ENCODE measurements at regions not wholly inside any gene's neighbourhood (a gene's known extent, or its start where the extent isn't known, plus 50 kb on each side); places are given as distances from the start of the nearest gene placed in this dataset.

GRCh38 chr7:145539910-145540309, 576.7 kb upstream of the CNTNAP2 start:
- Mint-ChIP-seq H3K27me3 (ENCODE audit: low read depth) (no peaks in the 10 kb centered on the region), H3K27ac (no peak overlapping the region), H3K36me3 (ENCODE audit: low read depth) (no peaks in the 10 kb centered on the region), H3K4me1 (ENCODE audit: low read depth) (no peaks in the 10 kb centered on the region), H3K9me3 (peaks cover 2% of the 10 kb centered on the region), H3K4me3 (no peak overlapping the region)
- intact Hi-C loops (cut with micrococcal nuclease) = no loop called here
- DNase-seq = no peak
- CTCF ChIA-PET = no interaction called here

- CTCF ChIA-PET = no interaction called here
- Mint-ChIP-seq H3K4me3 (no peak overlapping the region), H3K9me3 (peaks cover 2% of the 10 kb centered on the region), H3K27me3 (ENCODE audit: low read depth) (no peaks in the 10 kb centered on the region), H3K4me1 (ENCODE audit: low read depth) (no peaks in the 10 kb centered on the region), H3K27ac (no peak overlapping the region), H3K36me3 (ENCODE audit: low read depth) (no peaks in the 10 kb centered on the region)
- intact Hi-C loops (cut with micrococcal nuclease) = no loop called here
- DNase-seq = no peak
These were observed 582.3 kb upstream of the CNTNAP2 start for GRCh38 chr7:145534301-145534700.

DNA sequence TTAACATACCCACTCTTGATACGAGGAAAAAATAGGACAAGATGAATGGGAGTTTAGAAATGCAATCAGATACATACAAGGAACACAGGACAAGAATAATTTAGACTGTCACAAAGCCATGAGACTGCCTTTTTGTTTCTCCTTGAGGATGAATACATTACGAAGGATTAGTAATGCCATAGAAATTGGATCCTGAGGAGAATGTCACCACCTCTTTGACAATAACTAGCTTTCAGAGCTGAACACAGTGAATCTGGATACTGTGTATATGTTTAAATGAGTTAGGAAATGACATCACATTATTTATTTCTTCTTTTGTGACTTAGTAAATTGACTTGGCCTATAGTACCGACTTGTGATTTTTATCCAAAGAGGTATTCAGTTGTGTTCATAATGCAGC, 596.3 kb upstream of the CNTNAP2 start:
- Mint-ChIP-seq H3K36me3 (ENCODE audit: low read depth) (no peaks in the 10 kb centered on the region), H3K27me3 (ENCODE audit: low read depth) (no peaks in the 10 kb centered on the region), H3K9me3 (no peaks in the 10 kb centered on the region), H3K27ac (no peak overlapping the region), H3K4me1 (ENCODE audit: low read depth) (no peaks in the 10 kb centered on the region), H3K4me3 (no peak overlapping the region)
- no peak for DNase-seq
- intact Hi-C loops (cut with micrococcal nuclease) = no loop called here
- CTCF ChIA-PET = no interaction called here

GRCh38 chr7:145511004-145511403, 605.6 kb upstream of the CNTNAP2 start:
- H3K4me3 Mint-ChIP-seq = no peak overlapping the region
- H3K27me3 Mint-ChIP-seq (ENCODE audit: low read depth) = no peaks in the 10 kb centered on the region
- no peaks in the 10 kb centered on the region for H3K36me3 Mint-ChIP-seq (ENCODE audit: low read depth)
- H3K4me1 Mint-ChIP-seq (ENCODE audit: low read depth) = no peaks in the 10 kb centered on the region
- DNase-seq = no peak
- peaks cover 7% of the 10 kb centered on the region for H3K9me3 Mint-ChIP-seq
- CTCF ChIA-PET = interaction anchor here (0.7 kb wide), 1 partner anchor 838 kb away, joined by 7 read pairs; no protein-coding TSS in a partner anchor
- H3K27ac Mint-ChIP-seq = no peak overlapping the region
- intact Hi-C loops (cut with micrococcal nuclease) = no loop called here

DNA sequence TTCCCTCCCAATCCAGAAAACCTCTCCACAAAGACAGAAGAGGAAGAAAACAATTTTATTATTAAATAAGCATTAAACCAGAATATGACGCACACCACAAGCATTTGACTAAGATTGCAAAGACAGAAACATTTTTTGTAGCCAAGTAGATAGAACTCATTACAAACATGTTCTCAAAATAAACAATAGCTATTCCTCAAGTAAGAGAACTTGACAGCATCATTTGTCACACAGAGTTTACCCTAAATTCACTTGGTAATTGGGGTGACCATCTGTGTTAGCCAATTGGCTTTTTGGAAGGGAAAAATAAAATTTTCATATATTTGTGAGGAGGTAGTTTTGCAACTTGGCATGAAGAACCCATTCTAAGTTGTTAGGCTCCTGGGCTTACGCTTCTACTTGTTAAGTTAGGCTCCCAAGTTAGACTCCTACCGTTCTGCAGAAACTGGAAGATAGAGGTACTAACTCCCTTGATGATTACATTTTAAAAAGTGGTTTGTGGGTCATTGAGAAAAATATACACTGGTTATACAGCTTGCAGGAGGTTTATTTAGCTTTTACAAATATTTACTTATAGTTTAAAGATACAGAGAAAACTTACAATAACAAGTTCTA, 618.6 kb upstream of the CNTNAP2 start:
- H3K4me1 Mint-ChIP-seq (ENCODE audit: low read depth) = no peaks in the 10 kb centered on the region
- CTCF ChIA-PET = no interaction called here
- intact Hi-C loops (cut with micrococcal nuclease) = no loop called here
- no peaks in the 10 kb centered on the region for H3K27me3 Mint-ChIP-seq (ENCODE audit: low read depth)
- H3K9me3 Mint-ChIP-seq = peaks cover 4% of the 10 kb centered on the region
- H3K36me3 Mint-ChIP-seq (ENCODE audit: low read depth) = no peaks in the 10 kb centered on the region
- no peak overlapping the region for H3K27ac Mint-ChIP-seq
- no peak overlapping the region for H3K4me3 Mint-ChIP-seq
- no peak for DNase-seq

GRCh38 chr7:145490356-145490755, 626.2 kb upstream of the CNTNAP2 start:
- no peak for DNase-seq
- no peaks in the 10 kb centered on the region for H3K27me3 Mint-ChIP-seq (ENCODE audit: low read depth)
- no peaks in the 10 kb centered on the region for H3K36me3 Mint-ChIP-seq (ENCODE audit: low read depth)
- no peaks in the 10 kb centered on the region for H3K4me1 Mint-ChIP-seq (ENCODE audit: low read depth)
- H3K27ac Mint-ChIP-seq = no peak overlapping the region
- peaks cover 20% of the 10 kb centered on the region for H3K9me3 Mint-ChIP-seq
- H3K4me3 Mint-ChIP-seq = no peak overlapping the region
- intact Hi-C loops (cut with micrococcal nuclease) = no loop called here
- CTCF ChIA-PET = no interaction called here

DNA sequence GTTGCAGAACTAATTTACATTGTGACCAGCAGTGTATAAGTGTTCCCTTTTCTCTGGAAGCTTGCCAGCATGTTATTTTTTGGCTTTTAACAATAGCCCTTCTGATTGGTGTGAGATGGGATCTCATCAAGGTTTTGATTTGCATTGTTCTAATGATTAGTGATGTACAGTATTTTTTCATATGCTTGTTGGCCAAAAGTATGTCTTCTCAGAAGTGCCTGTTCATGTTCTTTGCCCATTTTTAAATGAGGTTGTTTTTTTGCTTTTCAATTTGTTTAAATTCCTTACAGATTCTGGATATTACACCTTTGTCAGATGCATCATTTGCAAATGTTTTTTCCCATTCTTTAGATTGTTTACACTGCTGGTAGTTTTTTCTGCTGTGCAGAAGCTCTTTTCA, 627.0 kb upstream of the CNTNAP2 start:
- H3K27me3 Mint-ChIP-seq (ENCODE audit: low read depth) = no peaks in the 10 kb centered on the region
- DNase-seq = no peak
- H3K27ac Mint-ChIP-seq = no peak overlapping the region
- no peaks in the 10 kb centered on the region for H3K4me1 Mint-ChIP-seq (ENCODE audit: low read depth)
- CTCF ChIA-PET = no interaction called here
- no peaks in the 10 kb centered on the region for H3K36me3 Mint-ChIP-seq (ENCODE audit: low read depth)
- no peak overlapping the region for H3K4me3 Mint-ChIP-seq
- peaks cover 20% of the 10 kb centered on the region for H3K9me3 Mint-ChIP-seq
- intact Hi-C loops (cut with micrococcal nuclease) = no loop called here

- Mint-ChIP-seq H3K9me3 (peaks cover 17% of the 10 kb centered on the region), H3K27ac (no peak overlapping the region), H3K4me1 (ENCODE audit: low read depth) (no peaks in the 10 kb centered on the region), H3K36me3 (ENCODE audit: low read depth) (no peaks in the 10 kb centered on the region), H3K27me3 (ENCODE audit: low read depth) (no peaks in the 10 kb centered on the region), H3K4me3 (no peak overlapping the region)
- intact Hi-C loops (cut with micrococcal nuclease) = no loop called here
- no peak for DNase-seq
- CTCF ChIA-PET = no interaction called here
These were observed 627.8 kb upstream of the CNTNAP2 start for GRCh38 chr7:145488816-145489215.

DNA sequence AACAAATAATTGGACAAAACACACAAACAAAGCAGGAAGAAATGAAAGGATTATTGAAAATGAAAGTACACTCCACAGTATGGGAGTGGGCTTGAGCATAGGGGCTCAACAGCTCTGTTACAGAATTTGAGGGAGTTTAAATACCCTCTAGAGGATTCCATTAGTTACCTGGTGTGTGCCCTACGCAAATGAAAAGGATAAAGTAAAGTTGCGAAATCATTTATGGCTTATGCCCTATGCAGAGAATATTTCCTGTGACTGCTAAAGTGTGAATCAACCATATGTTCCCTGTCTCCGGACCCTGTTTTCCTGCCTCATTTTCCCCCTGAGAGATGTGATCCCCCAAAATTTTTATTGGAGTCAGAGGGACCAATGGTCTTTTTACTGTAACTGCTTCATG, 634.6 kb upstream of the CNTNAP2 start:
- CTCF ChIA-PET = no interaction called here
- no peak overlapping the region for H3K4me3 Mint-ChIP-seq
- intact Hi-C loops (cut with micrococcal nuclease) = no loop called here
- DNase-seq = no peak
- peaks cover 3% of the 10 kb centered on the region for H3K9me3 Mint-ChIP-seq
- no peaks in the 10 kb centered on the region for H3K4me1 Mint-ChIP-seq (ENCODE audit: low read depth)
- H3K27ac Mint-ChIP-seq = no peak overlapping the region
- no peaks in the 10 kb centered on the region for H3K27me3 Mint-ChIP-seq (ENCODE audit: low read depth)
- no peaks in the 10 kb centered on the region for H3K36me3 Mint-ChIP-seq (ENCODE audit: low read depth)

- Mint-ChIP-seq H3K27me3 (ENCODE audit: low read depth) (no peaks in the 10 kb centered on the region), H3K9me3 (peaks cover 2% of the 10 kb centered on the region), H3K4me3 (no peak overlapping the region)
These were observed 638.1 kb upstream of the CNTNAP2 start for GRCh38 chr7:145478541-145478940.

GRCh38 chr7:145474009-145474686, 638.3 kb upstream of the TPK1 start:
- CTCF ChIA-PET = no interaction called here
- Mint-ChIP-seq H3K27me3 (ENCODE audit: low read depth) (no peaks in the 10 kb centered on the region), H3K4me1 (ENCODE audit: low read depth) (no peaks in the 10 kb centered on the region), H3K27ac (no peak overlapping the region), H3K9me3 (no peaks in the 10 kb centered on the region), H3K4me3 (no peak overlapping the region), H3K36me3 (ENCODE audit: low read depth) (no peaks in the 10 kb centered on the region)
- intact Hi-C loops (cut with micrococcal nuclease) = no loop called here
- DNase-seq = no peak

More at GRCh38 chr7:145478541-145478940, 638.1 kb upstream of the CNTNAP2 start:
- intact Hi-C loops (cut with micrococcal nuclease) = no loop called here
- DNase-seq = no peak
- CTCF ChIA-PET = no interaction called here
- Mint-ChIP-seq H3K27ac (no peak overlapping the region), H3K36me3 (ENCODE audit: low read depth) (no peaks in the 10 kb centered on the region), H3K4me1 (ENCODE audit: low read depth) (no peaks in the 10 kb centered on the region)

DNA sequence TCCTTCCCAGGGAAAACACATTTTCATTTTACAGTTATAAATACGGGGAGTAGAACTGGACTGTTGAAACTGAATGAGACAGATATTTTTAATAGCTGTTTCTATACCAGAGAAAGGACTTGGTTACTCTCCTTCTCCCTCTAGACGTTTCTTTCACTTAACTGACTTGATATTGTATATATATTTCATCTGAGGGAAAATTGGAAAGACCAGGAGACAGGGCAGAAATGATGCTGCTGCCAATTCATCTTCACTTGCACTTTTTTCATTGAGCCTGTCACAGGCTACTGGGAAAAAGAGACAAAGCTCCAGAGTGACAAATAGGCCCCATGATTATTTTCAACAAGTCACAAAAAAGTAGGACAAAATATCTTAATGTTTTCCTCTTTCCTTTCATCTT, 636.0 kb upstream of the TPK1 start:
- Mint-ChIP-seq H3K27me3 (ENCODE audit: low read depth) (no peaks in the 10 kb centered on the region), H3K36me3 (ENCODE audit: low read depth) (no peaks in the 10 kb centered on the region), H3K9me3 (peaks cover 3% of the 10 kb centered on the region), H3K4me1 (ENCODE audit: low read depth) (no peaks in the 10 kb centered on the region), H3K27ac (no peak overlapping the region), H3K4me3 (no peak overlapping the region)
- no peak for DNase-seq
- intact Hi-C loops (cut with micrococcal nuclease) = no loop called here
- CTCF ChIA-PET = no interaction called here

GRCh38 chr7:145464287-145464686, 628.4 kb upstream of the TPK1 start:
- DNase-seq = no peak
- CTCF ChIA-PET = no interaction called here
- Mint-ChIP-seq H3K36me3 (ENCODE audit: low read depth) (no peaks in the 10 kb centered on the region), H3K27ac (no peak overlapping the region), H3K9me3 (peaks cover 4% of the 10 kb centered on the region), H3K4me1 (ENCODE audit: low read depth) (no peaks in the 10 kb centered on the region), H3K4me3 (no peak overlapping the region), H3K27me3 (ENCODE audit: low read depth) (no peaks in the 10 kb centered on the region)
- intact Hi-C loops (cut with micrococcal nuclease) = no loop called here
